HG03565 (cell line): ENCODE measurements at regions not wholly inside any gene's neighbourhood (a gene's known extent, or its start where the extent isn't known, plus 50 kb on each side); places are given as distances from the start of the nearest gene placed in this dataset.

ENCODE experiments used
- ATAC-seq: cut with Tn5 transposase; IDR thresholded peaks from one replicate; pipeline ENCODE4 v1.9.1; 2021; ENCODE audit warnings: mild to moderate bottlenecking, moderate library complexity; ENCODE audit not compliant: unreplicated experiment

DNA sequence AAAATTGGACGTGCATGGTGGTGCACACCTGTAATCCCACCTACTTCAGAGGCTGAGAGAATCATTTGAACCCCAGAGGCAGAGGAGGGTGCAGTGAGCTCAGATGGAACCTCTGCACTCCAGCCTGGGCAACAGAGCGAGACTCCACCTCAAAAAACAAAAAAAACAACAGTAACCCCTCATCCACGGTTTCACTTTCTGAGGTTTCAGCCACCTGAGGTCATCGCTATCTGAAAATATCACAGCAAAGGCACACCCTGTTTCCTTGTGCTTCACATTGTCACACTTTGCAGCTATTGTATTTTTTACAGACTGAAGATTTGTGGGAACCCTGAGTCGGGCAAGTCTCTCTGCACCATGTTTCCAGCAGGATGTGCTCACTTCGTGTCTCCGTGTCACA lies 54.1 kb upstream of the FOXQ1 start:
- no peak for ATAC-seq

GRCh38 chr6:1256435-1257008 lies 55.4 kb upstream of the FOXQ1 start:
- ATAC-seq = no peak

DNA sequence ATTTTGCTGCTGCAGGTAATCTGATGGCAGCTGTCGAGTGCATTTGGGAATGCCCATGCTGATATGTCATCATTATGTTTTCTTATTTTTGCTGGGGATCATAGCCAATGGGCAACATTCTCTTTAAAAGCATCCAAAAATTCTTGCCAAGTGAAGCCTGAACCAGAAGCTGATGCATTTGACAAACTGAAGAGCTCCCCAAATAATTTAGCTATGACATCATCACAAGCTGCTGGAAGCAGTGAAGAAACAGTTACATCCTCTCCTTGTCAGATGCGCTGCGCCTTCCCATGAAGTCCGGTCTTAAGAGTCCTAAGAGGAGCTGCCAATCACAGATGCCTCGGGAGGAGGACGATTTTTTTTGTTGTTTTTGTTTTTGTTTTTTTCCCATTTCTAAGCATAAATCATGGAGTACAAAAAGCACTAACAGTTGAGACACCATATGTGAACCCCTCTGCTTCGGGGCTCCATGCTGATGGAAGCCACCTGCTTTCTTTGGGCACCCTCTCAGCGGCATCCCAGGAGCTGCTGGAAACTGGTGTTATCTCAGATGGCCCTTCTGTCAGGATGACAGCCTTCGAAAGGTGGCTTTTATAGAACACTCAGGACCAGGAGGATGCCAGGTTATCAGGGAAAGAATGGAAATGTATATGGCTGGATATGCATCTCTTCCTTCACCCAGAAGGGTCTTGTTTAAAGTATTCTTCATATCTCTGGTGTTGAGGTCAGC lies 56.1 kb upstream of the FOXQ1 start:
- no peak for ATAC-seq

DNA sequence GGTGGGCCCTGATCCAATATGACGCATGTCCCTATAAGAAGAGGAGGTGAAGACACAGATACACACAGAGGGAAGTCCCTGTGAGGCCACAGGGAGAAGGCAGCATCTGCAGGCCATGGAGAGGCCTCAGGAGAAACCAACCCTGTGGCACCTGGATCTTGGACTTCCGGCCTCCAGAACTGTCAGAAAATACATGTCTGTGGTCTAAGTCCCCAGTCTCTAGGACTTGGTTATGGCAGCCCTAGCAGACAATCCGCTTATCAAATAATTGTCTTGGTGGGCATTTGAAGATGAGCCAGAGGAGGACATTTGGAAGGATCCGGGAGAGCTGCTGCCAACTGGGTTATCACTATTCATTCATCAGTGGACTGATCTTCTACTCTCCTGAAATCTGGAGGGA lies 57.6 kb upstream of the FOXQ1 start:
- no peak for ATAC-seq

- ATAC-seq = no peak
Observed at GRCh38 chr6:1253816-1254215, 58.1 kb upstream of the FOXQ1 start.

DNA sequence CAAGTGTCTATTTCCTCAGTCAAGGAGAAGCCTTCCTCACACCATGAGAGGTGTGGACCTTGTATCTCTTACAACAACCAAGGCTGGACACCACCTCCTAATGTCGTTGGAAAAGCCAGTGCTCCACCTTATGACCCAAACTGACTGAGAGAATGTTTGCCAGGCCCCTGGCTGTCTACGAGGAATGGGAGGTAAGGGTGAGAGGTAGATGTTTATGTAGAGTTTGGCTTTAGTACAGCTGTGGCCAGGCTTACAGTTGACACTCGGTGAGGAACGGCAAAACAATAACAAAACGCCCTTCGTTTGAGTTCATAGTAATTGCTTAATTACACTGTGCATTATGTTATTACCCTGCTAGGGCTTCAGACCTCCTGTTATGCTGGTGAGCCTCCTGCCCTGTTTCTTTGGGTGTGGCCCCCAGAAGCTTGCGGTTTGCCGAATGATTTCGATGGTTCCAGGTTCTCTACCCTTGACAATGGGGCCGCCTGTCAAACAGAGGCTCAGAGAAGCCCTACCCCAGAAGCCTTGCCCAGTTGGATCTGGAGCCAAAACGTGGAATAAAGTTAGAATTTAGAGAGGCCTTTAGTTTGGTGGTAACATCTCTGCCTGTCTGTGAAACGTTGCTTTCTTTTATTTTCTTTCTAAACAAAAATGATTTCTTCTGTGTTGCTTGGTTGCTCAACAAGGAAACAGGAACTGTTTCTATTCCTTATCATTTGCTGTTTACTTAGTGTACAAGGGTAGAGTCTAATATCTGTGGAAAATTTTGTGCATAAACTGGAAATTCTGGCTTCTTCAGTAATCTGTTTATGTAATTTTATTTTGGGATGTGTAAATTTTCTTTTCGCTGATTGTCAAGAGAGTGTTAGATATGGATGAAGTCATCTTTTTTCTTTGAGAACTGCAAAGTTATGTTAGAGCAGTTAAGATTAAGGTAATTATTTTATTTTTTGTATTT lies 60.4 kb upstream of the FOXQ1 start:
- no peak for ATAC-seq

- no peak for ATAC-seq
Observed at GRCh38 chr6:1250489-1251197, 61.3 kb upstream of the FOXQ1 start.

- ATAC-seq = no peak
Observed at GRCh38 chr6:1247894-1248293, 64.0 kb upstream of the FOXQ1 start.

- no peak for ATAC-seq
Observed at GRCh38 chr6:1247056-1247455, 64.8 kb upstream of the FOXQ1 start.

DNA sequence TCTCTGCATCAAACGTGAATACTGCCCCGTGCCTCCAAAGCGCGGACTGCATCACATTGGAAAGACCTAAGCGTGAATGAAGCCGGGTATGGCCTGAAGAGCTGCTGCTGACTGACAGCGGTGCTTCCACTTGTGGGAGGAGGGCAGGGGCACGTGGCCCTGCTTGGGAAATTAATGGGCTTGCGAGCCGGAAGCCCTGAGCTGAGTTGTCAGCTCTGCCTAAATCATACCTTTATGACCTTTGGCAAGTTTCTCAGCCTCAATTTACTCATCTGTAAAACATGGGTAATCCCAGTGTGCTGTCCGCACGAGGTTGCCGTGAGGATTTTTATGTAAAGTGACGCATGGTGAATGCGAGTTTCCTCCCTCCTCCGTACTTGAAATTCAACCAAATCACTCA lies 67.0 kb upstream of the FOXQ1 start:
- no peak for ATAC-seq

GRCh38 chr6:1244278-1244677 lies 67.6 kb upstream of the FOXQ1 start:
- ATAC-seq = no peak

GRCh38 chr6:1242446-1242845 lies 69.5 kb upstream of the FOXQ1 start:
- no peak for ATAC-seq

GRCh38 chr6:1242021-1242420 lies 69.9 kb upstream of the FOXQ1 start:
- no peak for ATAC-seq

GRCh38 chr6:1240766-1241318 lies 71.1 kb upstream of the FOXQ1 start:
- no peak for ATAC-seq

GRCh38 chr6:1239805-1240204 lies 72.1 kb upstream of the FOXQ1 start:
- ATAC-seq = no peak

DNA sequence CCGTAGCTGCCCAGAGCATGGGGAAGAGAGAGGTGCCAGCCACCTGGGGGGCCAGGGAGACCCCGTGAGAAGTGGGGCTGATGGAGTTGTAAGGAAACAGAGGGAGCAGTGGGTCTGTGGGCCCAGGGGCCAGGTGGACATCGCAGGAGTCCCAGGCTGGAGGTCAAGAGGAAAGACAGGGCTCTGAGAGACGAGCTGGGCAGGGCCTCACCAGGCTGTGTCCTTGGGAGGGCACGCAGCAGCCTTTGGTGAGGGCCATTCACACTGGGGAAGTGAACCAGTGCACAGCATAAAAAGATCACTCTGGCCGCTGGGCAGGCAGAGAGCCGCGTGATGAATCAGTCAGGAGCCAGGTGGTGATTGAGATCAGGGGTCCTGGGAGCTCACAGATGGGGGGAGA lies 73.9 kb upstream of the FOXQ1 start:
- no peak for ATAC-seq

DNA sequence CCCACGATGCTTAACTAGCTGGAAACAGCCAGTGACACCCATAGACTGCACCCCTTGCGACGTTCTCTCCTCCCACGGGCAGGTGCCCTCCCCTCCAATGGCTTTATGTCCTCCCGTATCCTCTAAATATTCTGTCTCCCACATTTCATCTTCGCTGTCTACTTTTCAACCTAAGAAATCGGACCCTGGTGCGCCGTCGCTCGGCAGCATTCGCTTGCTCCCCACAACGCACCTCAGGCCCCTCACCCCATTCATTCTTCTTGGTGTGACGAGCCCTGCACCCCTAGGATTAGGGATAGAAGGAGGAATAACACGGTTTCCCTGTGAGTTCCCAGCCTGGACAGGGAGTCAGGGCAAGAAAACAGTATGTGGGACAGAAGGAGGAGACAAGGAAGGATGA lies 74.3 kb upstream of the FOXQ1 start:
- no peak for ATAC-seq

GRCh38 chr6:1235825-1236224 lies 76.1 kb upstream of the FOXQ1 start:
- no peak for ATAC-seq

- no peak for ATAC-seq
Observed at GRCh38 chr6:1233924-1234323, 78.0 kb upstream of the FOXQ1 start.

GRCh38 chr6:1232578-1232977 lies 79.3 kb upstream of the FOXQ1 start:
- ATAC-seq = no peak

- ATAC-seq = no peak
Observed at GRCh38 chr6:1231941-1232340, 80.0 kb upstream of the FOXQ1 start.
